DOHH2 (cell line): ENCODE measurements at regions not wholly inside any gene's neighbourhood (a gene's known extent, or its start where the extent isn't known, plus 50 kb on each side); places are given as distances from the start of the nearest gene placed in this dataset.

ENCODE experiments used
- CTCF ChIP-seq: fragments of 200-600 bp; sonication (generic); IDR thresholded peaks from one replicate; pipeline ENCODE4 v1.5.1; 2014; ENCODE audit warnings: antibody characterized with exemption, mild to moderate bottlenecking, low read depth, low read length; ENCODE audit not compliant: poor library complexity, severe bottlenecking
- EZH2phosphoT487 ChIP-seq: fragments of 200-600 bp; sonication (generic); IDR thresholded peaks from 2 replicates; pipeline ENCODE4 v1.6.1; 2017; ENCODE audit warnings: borderline replicate concordance, mild to moderate bottlenecking, antibody characterized with exemption, low read length, moderate library complexity, mixed read lengths

GRCh38 chr9:7983490-7983889 lies 183.9 kb upstream of the DMAC1 start:
- TF ChIP-seq CTCF (no peak), EZH2phosphoT487 (no peak)
